Testis (tissue), 2 donors: ENCODE measurements at regions not wholly inside any gene's neighbourhood (a gene's known extent, or its start where the extent isn't known, plus 50 kb on each side); places are given as distances from the start of the nearest gene placed in this dataset.

Experiments used
- DNase-seq: peaks from one replicate; pipeline ENCODE4 v3.0.0-alpha.2; 2019
- H3K27ac ChIP-seq, 2 donors: fragments of 200-600 bp; sonication (generic); one replicate each; pipeline ENCODE4 v1.5.1; 2019
- H3K27me3 ChIP-seq: fragments of 200-600 bp; sonication (generic); one replicate; pipeline ENCODE4 v1.5.1; 2019
- H3K36me3 ChIP-seq: fragments of 200-600 bp; sonication (generic); one replicate; pipeline ENCODE4 v1.5.1; 2017; ENCODE audit warnings: low read depth; ENCODE audit errors: missing control alignments
- H3K4me1 ChIP-seq: fragments of 200-600 bp; sonication (generic); one replicate; pipeline ENCODE4 v1.5.1; 2019
- H3K4me3 ChIP-seq, 2 donors: fragments of 200-600 bp; sonication (generic); one replicate each; pipeline ENCODE4 v1.5.1; 2017 to 2019
- H3K9me3 ChIP-seq: fragments of 200-600 bp; sonication (generic); one replicate; pipeline ENCODE4 v1.5.1; 2017
- CTCF ChIP-seq, 3 experiments: fragments of 450-650 bp in 2 of 3; fragments of 200-600 bp in 1 of 3; sonication (generic) in 1 of 3; IDR thresholded peaks; one replicate each; pipeline ENCODE4 v1.5.1; 2016 to 2019; ENCODE audit warnings: antibody characterized with exemption in 3 of 3, mild to moderate bottlenecking in 2 of 3, moderate library complexity in 1 of 3
- POLR2A ChIP-seq: fragments of 450-650 bp; IDR thresholded peaks from one replicate; pipeline ENCODE4 v1.6.1; 2017; ENCODE audit warnings: antibody characterized with exemption, mild to moderate bottlenecking, moderate library complexity
- WGBS, 2 donors: methylation state at CpG; one replicate each; pipeline ENCODE4 v1.1.5; 2018; 5-methylcytosine and 5-hydroxymethylcytosine counted together
- intact Hi-C: fragments of 100-400 bp; cut with DNase I; formaldehyde crosslinking; loops from one replicate; pipeline ENCODE4 v1.15.1; 2023; ENCODE audit warnings: low total_unique reads

GRCh38 chr4:17414392-17414791 lies 97.5 kb downstream of the QDPR start:
- no peak overlapping the region for H3K27ac ChIP-seq
- TF ChIP-seq POLR2A (no peak), CTCF (IDR thresholded peaks at IDR 0.05) (no peak)
- no peaks in the 10 kb centered on the region for H3K4me1 ChIP-seq
- no peak for DNase-seq
- H3K9me3 ChIP-seq = no peaks in the 10 kb centered on the region
- intact Hi-C loops = no loop called here
- peak overlapping the region; percentile 34 to 36 for H3K4me3 ChIP-seq
- whole genome bisulfite sequencing, 2 donors = 80 to 88% methylated on average over 2 to 34 of the region's 34 CpGs
- H3K27me3 ChIP-seq = no peaks in the 10 kb centered on the region
- H3K36me3 ChIP-seq = no peaks in the 10 kb centered on the region

- H3K27me3 ChIP-seq = no peaks in the 10 kb centered on the region
- H3K9me3 ChIP-seq = no peaks in the 10 kb centered on the region
- intact Hi-C loops = no loop called here
- no peak overlapping the region for H3K4me3 ChIP-seq
- WGBS, 2 donors = 75 to 79% methylated on average over 4 of the region's 4 CpGs
- no peaks in the 10 kb centered on the region for H3K4me1 ChIP-seq
- H3K27ac ChIP-seq = no peak overlapping the region
- DNase-seq = no peak
- no peak for TF ChIP-seq POLR2A
- no peak for TF ChIP-seq CTCF (IDR thresholded peaks at IDR 0.05)
- H3K36me3 ChIP-seq = no peaks in the 10 kb centered on the region
Observed at GRCh38 chr4:17400686-17401085, 111.2 kb downstream of the QDPR start.

GRCh38 chr4:17398805-17399204 lies 113.1 kb downstream of the QDPR start:
- no peak for DNase-seq

GRCh38 chr4:17398035-17398434 lies 113.9 kb downstream of the QDPR start:
- intact Hi-C loops = no loop called here
- H3K9me3 ChIP-seq = no peaks in the 10 kb centered on the region
- no peak overlapping the region for H3K27ac ChIP-seq
- H3K36me3 ChIP-seq = no peaks in the 10 kb centered on the region
- H3K4me1 ChIP-seq = no peaks in the 10 kb centered on the region
- DNase-seq = no peak
- H3K4me3 ChIP-seq = no peak overlapping the region
- TF ChIP-seq CTCF (IDR thresholded peaks at IDR 0.05) (no peak), POLR2A (no peak)
- 77 to 83% methylated on average over 2 of the region's 2 CpGs for WGBS, 2 donors
- H3K27me3 ChIP-seq = no peaks in the 10 kb centered on the region

More at GRCh38 chr4:17398805-17399204, 113.1 kb downstream of the QDPR start:
- no peaks in the 10 kb centered on the region for H3K4me1 ChIP-seq
- H3K36me3 ChIP-seq = no peaks in the 10 kb centered on the region
- 72 to 81% methylated on average over 2 to 3 of the region's 3 CpGs for WGBS, 2 donors
- H3K4me3 ChIP-seq = no peak overlapping the region
- H3K9me3 ChIP-seq = no peaks in the 10 kb centered on the region
- intact Hi-C loops = no loop called here
- no peak for TF ChIP-seq POLR2A
- TF ChIP-seq CTCF (IDR thresholded peaks at IDR 0.05) = no peak
- no peak overlapping the region for H3K27ac ChIP-seq
- H3K27me3 ChIP-seq = no peaks in the 10 kb centered on the region

GRCh38 chr4:17397611-17398010 lies 114.3 kb downstream of the QDPR start:
- H3K27ac ChIP-seq = no peak overlapping the region
- no peaks in the 10 kb centered on the region for H3K36me3 ChIP-seq
- TF ChIP-seq POLR2A = no peak
- no peak for TF ChIP-seq CTCF (IDR thresholded peaks at IDR 0.05)
- 57 to 68% methylated on average over 3 of the region's 3 CpGs for WGBS, 2 donors
- no peak overlapping the region for H3K4me3 ChIP-seq
- H3K4me1 ChIP-seq = no peaks in the 10 kb centered on the region
- intact Hi-C loops = no loop called here
- DNase-seq = no peak
- no peaks in the 10 kb centered on the region for H3K9me3 ChIP-seq
- H3K27me3 ChIP-seq = no peaks in the 10 kb centered on the region
